Panc1 (cell line): ENCODE measurements at regions not wholly inside any gene's neighbourhood (a gene's known extent, or its start where the extent isn't known, plus 50 kb on each side); places are given as distances from the start of the nearest gene placed in this dataset.

Experiments
- ATAC-seq: fragments of 200-7000 bp; cut with Tn5 transposase; 2 replicates; pipeline ENCODE4 v1.9.1; 2020; ENCODE audit warnings: mild to moderate bottlenecking, moderate library complexity
- BruUV-seq: library from RNA; stranded (reverse); fragments of 400-500 nt; replicated peaks from 2 replicates; lab custom pipeline; 2021; lab: Mats Ljungman, UMichigan
- CTCF ChIA-PET: fragments of 300-600 bp; sonication (Branson Sonifier 250); formaldehyde crosslinking; loops from one replicate; lab custom pipeline; 2022; ENCODE audit warnings: antibody characterized with exemption; lab: Charles Lee
- POLR2A ChIA-PET: fragments of 300-600 bp; sonication (Branson Sonifier 250); formaldehyde crosslinking; loops from one replicate; lab custom pipeline; 2022; ENCODE audit warnings: antibody characterized with exemption; lab: Charles Lee
- DNase-seq: peaks from one replicate; pipeline ENCODE4 v3.0.0-alpha.2; 2010; ENCODE audit warnings: low read depth, low spot score
- H3K27ac ChIP-seq: 2 replicates; pipeline ENCODE4 v1.5.1; 2011; ENCODE audit warnings: mild to moderate bottlenecking, low read length, inconsistent platforms
- H3K27me3 ChIP-seq: fragments of 200-500 bp; sonication (Bioruptor generic); 2 replicates; pipeline ENCODE4 v1.6.0; 2014; ENCODE audit warnings: low read length, inconsistent platforms; ENCODE audit not compliant: control insufficient read depth, insufficient read depth
- H3K36me3 ChIP-seq: fragments of 200-500 bp; sonication (Bioruptor generic); 2 replicates; pipeline ENCODE4 v1.5.1; 2014; ENCODE audit warnings: inconsistent platforms, mild to moderate bottlenecking, low read length, moderate library complexity; ENCODE audit not compliant: control insufficient read depth, insufficient read depth
- H3K4me1 ChIP-seq: 2 replicates; pipeline ENCODE4 v1.5.1; 2011; ENCODE audit warnings: inconsistent platforms, mild to moderate bottlenecking, low read length, moderate library complexity; ENCODE audit not compliant: control insufficient read depth, insufficient read depth
- H3K4me3 ChIP-seq, 2 experiments: 2 replicates each; pipeline ENCODE4 v1.5.1; 2011 to 2012; ENCODE audit warnings: low read depth in 2 of 2, low read length in 2 of 2, mild to moderate bottlenecking in 2 of 2, inconsistent platforms in 1 of 2, moderate library complexity in 1 of 2
- H3K9me3 ChIP-seq: fragments of 200-500 bp; sonication (Bioruptor generic); 2 replicates; pipeline ENCODE4 v1.5.1; 2014; ENCODE audit warnings: low read depth, mild to moderate bottlenecking, inconsistent platforms, low read length, moderate library complexity; ENCODE audit not compliant: control insufficient read depth, insufficient read depth
- POLR2AphosphoS5 ChIP-seq: IDR thresholded peaks from 2 replicates; pipeline ENCODE4 v1.6.1; 2012; ENCODE audit warnings: mild to moderate bottlenecking, low read depth, low read length, moderate library complexity
- SIN3A ChIP-seq: IDR thresholded peaks from 2 replicates; pipeline ENCODE4 v1.6.1; 2012; ENCODE audit warnings: low read depth, mild to moderate bottlenecking, low read length, moderate library complexity, borderline replicate concordance; ENCODE audit not compliant: insufficient read depth
- TCF7L2 ChIP-seq: IDR thresholded peaks from 2 replicates; pipeline ENCODE4 v1.6.1; 2011; ENCODE audit warnings: mild to moderate bottlenecking, low read depth, low read length, inconsistent platforms
- in situ Hi-C: cut with HindIII; loops from 2 replicates; pipeline ENCODE4 v1.10.0; 2016; ENCODE audit warnings: low sequenced_read_pairs, low pct_unique_long_range_greater_than_20kb
- intact Hi-C: fragments of 100-400 bp; cut with micrococcal nuclease; formaldehyde crosslinking; loops from one replicate; pipeline ENCODE4 v1.10.0; 2022; ENCODE audit not compliant: unreplicated experiment
- TF ChIP-seq, protein P1 (sequence below), 2 experiments: IDR thresholded peaks; 2 replicates each; pipeline ENCODE4 v1.6.1; 2011 to 2012; ENCODE audit warnings: low read depth in 2 of 2, control low read depth in 1 of 2, low read length in 1 of 2, mild to moderate bottlenecking in 1 of 2, moderate library complexity in 1 of 2; ENCODE audit not compliant: insufficient read depth in 1 of 2
- TF ChIP-seq, protein P2 (sequence below): fragments of 450-650 bp; IDR thresholded peaks from 2 replicates; pipeline ENCODE4 v1.5.1; 2017; ENCODE audit warnings: mild to moderate bottlenecking

DNA sequence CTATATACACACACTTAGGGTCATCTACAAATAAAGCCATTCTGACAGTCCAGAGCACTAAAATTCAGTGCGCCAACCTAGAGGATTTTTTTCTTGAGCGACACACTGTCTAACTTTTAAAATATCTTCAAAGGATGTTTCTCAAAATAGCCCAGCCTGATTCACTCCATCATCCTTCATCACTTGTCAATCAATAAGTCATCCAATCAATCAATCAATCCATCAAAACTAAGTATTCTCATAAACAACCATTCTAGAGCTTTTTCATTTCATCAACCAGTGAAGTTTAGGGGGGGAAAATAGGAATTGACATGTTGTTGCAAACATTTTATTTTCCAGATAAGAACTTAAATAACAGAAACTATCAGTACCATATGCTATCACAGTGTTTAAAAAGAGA, 183.2 kb downstream of the HDGFL1 start:
- no peak overlapping the region for H3K27ac ChIP-seq
- no peaks in the 10 kb centered on the region for H3K36me3 ChIP-seq
- ChIA-PET POLR2A (no interaction called here), CTCF (no interaction called here)
- BruUV-seq: no TSS peak
- no peak for ATAC-seq
- H3K9me3 ChIP-seq: no peaks in the 10 kb centered on the region
- TF ChIP-seq POLR2AphosphoS5 (no peak), SIN3A (no peak)
- TF ChIP-seq, protein P1, sequence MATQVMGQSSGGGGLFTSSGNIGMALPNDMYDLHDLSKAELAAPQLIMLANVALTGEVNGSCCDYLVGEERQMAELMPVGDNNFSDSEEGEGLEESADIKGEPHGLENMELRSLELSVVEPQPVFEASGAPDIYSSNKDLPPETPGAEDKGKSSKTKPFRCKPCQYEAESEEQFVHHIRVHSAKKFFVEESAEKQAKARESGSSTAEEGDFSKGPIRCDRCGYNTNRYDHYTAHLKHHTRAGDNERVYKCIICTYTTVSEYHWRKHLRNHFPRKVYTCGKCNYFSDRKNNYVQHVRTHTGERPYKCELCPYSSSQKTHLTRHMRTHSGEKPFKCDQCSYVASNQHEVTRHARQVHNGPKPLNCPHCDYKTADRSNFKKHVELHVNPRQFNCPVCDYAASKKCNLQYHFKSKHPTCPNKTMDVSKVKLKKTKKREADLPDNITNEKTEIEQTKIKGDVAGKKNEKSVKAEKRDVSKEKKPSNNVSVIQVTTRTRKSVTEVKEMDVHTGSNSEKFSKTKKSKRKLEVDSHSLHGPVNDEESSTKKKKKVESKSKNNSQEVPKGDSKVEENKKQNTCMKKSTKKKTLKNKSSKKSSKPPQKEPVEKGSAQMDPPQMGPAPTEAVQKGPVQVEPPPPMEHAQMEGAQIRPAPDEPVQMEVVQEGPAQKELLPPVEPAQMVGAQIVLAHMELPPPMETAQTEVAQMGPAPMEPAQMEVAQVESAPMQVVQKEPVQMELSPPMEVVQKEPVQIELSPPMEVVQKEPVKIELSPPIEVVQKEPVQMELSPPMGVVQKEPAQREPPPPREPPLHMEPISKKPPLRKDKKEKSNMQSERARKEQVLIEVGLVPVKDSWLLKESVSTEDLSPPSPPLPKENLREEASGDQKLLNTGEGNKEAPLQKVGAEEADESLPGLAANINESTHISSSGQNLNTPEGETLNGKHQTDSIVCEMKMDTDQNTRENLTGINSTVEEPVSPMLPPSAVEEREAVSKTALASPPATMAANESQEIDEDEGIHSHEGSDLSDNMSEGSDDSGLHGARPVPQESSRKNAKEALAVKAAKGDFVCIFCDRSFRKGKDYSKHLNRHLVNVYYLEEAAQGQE (IDR thresholded peaks at IDR 0.05; ENCODE audit: insufficient read depth in 1 of 2, low read depth in 2 of 2, low read length in 1 of 2): no peak
- in situ Hi-C loops: no loop called here
- no peaks in the 10 kb centered on the region for H3K27me3 ChIP-seq
- intact Hi-C loops: no loop called here
- no peaks in the 10 kb centered on the region for H3K4me1 ChIP-seq
- no peak for DNase-seq
- H3K4me3 ChIP-seq: no peak overlapping the region

DNA sequence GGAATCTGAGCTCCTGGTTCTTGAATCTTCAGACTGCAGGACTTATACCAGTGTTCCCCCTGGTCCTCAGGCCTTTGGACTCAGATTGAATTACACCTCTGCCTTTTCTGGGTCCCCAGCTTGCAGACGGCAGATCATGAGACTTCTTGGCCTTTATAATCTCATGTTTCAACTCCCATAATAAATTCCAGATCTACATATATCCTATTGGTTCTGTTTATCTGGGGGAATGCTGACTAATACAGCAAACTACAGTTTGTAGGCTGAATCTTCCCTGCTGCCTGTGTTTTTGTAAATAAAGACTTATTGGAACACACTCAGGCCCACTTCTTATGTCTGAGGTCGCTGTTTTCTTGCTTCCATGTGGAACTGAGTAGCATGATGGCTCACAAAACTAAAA, 184.7 kb downstream of the HDGFL1 start:
- BruUV-seq: no TSS peak
- intact Hi-C loops: no loop called here
- no peaks in the 10 kb centered on the region for H3K27me3 ChIP-seq
- no peak overlapping the region for H3K4me3 ChIP-seq
- CTCF ChIA-PET: no interaction called here
- no peak for TF ChIP-seq SIN3A
- TF ChIP-seq, protein P2, sequence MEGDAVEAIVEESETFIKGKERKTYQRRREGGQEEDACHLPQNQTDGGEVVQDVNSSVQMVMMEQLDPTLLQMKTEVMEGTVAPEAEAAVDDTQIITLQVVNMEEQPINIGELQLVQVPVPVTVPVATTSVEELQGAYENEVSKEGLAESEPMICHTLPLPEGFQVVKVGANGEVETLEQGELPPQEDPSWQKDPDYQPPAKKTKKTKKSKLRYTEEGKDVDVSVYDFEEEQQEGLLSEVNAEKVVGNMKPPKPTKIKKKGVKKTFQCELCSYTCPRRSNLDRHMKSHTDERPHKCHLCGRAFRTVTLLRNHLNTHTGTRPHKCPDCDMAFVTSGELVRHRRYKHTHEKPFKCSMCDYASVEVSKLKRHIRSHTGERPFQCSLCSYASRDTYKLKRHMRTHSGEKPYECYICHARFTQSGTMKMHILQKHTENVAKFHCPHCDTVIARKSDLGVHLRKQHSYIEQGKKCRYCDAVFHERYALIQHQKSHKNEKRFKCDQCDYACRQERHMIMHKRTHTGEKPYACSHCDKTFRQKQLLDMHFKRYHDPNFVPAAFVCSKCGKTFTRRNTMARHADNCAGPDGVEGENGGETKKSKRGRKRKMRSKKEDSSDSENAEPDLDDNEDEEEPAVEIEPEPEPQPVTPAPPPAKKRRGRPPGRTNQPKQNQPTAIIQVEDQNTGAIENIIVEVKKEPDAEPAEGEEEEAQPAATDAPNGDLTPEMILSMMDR: no peak
- TF ChIP-seq, protein P1 (IDR thresholded peaks at IDR 0.05; ENCODE audit: insufficient read depth in 1 of 2, low read depth in 2 of 2, low read length in 1 of 2): no peak
- no peak for TF ChIP-seq POLR2AphosphoS5
- TF ChIP-seq TCF7L2: no peak
- no peaks in the 10 kb centered on the region for H3K4me1 ChIP-seq
- in situ Hi-C loops: no loop called here
- H3K9me3 ChIP-seq: no peaks in the 10 kb centered on the region
- ATAC-seq: no peak
- H3K27ac ChIP-seq: no peak overlapping the region
- POLR2A ChIA-PET: no interaction called here
- DNase-seq: no peak
- H3K36me3 ChIP-seq: no peaks in the 10 kb centered on the region
